ENCODE measurements at regions not wholly inside any gene's neighbourhood (a gene's known extent, or its start where the extent isn't known, plus 50 kb on each side); places are given as distances from the start of the nearest gene placed in this dataset.

- no peak for TF ChIP-seq CTCF (conservative IDR thresholded peaks at IDR 0.05; ENCODE audit: low read length)
- no peak overlapping the region for H3K4me3 ChIP-seq (ENCODE audit: low read length)
- no peak for DNase-seq (ENCODE audit: low read depth)
Measured at GRCh38 chr1:67601539-67601938, 83.5 kb upstream of the GADD45A start.

- TF ChIP-seq CTCF (conservative IDR thresholded peaks at IDR 0.05; ENCODE audit: low read length): no peak
- H3K4me3 ChIP-seq (ENCODE audit: low read length): no peak overlapping the region
- no peak for DNase-seq (ENCODE audit: low read depth)
Measured at GRCh38 chr1:67601955-67602354, 83.0 kb upstream of the GADD45A start.

DNA sequence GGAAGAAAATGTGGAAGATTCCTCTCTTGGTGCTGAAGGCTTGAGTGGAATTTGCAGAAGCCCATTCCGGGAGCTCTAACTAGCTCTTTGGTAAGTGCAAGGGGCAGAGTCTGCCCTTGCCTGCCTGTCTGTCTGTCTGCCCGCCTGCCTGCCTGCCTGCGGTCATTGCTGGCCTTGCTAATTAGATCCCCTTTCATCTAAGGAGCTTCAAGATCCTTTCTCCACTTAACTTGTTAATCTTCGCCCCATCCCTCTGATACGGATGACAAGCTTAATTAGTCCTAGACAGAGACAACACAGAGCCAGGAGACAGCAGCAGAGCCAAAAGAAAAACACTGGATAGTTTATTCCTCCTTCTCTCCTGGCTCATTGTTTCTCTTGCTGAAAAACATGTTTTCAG lies 80.2 kb upstream of the GADD45A start:
- no peak for TF ChIP-seq CTCF (conservative IDR thresholded peaks at IDR 0.05; ENCODE audit: low read length)
- H3K4me3 ChIP-seq (ENCODE audit: low read length): no peak overlapping the region
- no peak for DNase-seq (ENCODE audit: low read depth)

GRCh38 chr1:67605209-67605780 lies 79.7 kb upstream of the GADD45A start:
- TF ChIP-seq CTCF (conservative IDR thresholded peaks at IDR 0.05; ENCODE audit: low read length): no peak
- DNase-seq (ENCODE audit: low read depth): no peak
- no peak overlapping the region for H3K4me3 ChIP-seq (ENCODE audit: low read length)

DNA sequence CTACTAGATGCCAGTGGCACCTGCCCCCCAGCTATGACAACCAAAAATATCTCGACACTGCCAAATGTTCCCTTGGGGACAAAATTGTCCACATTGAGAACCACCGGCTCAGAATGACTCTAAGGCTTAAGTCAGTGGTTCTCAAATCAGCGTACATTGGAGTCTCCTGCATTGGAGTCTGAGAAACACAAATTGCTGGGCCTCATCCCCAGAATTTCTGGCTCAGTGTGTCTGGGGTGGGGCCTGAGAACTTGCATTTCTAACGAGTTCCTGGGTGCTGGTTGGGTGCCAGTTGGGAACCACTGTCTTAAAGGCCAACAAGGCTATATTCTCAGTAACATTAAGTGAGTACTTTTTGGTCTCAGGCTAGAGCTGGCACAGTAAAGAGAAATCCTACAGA lies 77.7 kb upstream of the GADD45A start:
- TF ChIP-seq CTCF (conservative IDR thresholded peaks at IDR 0.05; ENCODE audit: low read length): no peak

DNA sequence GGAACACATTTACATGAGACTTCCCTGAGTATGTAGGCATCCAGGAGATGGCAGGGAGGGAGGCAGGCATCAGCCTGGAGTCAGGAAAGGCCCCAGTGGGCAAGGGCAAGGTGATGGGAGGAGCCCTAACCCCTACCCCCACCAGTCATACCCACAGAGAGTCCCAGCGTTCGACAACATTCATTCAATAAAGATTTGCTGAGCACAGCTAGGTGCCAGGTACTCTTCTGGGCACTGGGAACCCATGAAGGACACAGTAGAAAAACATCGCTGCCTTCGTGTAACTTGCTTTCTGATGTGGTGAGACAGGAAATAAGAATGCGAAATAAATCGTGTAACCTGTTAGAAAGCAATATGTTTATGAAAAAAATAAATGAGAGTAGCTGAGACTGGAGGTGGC lies 77.3 kb upstream of the GADD45A start:
- no peak overlapping the region for H3K4me3 ChIP-seq (ENCODE audit: low read length)
- DNase-seq (ENCODE audit: low read depth): no peak
- TF ChIP-seq CTCF (conservative IDR thresholded peaks at IDR 0.05; ENCODE audit: low read length): no peak

More for the DNA sequence above, 77.7 kb upstream of the GADD45A start:
- H3K4me3 ChIP-seq (ENCODE audit: low read length): no peak overlapping the region
- DNase-seq (ENCODE audit: low read depth): no peak

GRCh38 chr1:67608661-67609576 lies 76.1 kb upstream of the GADD45A start:
- peak; percentile 64 for DNase-seq (ENCODE audit: low read depth)
- no peak overlapping the region for H3K4me3 ChIP-seq (ENCODE audit: low read length)
- no peak for TF ChIP-seq CTCF (conservative IDR thresholded peaks at IDR 0.05; ENCODE audit: low read length)

All from AG10803 (cell line).